ENCODE measurements at regions not wholly inside any gene's neighbourhood (a gene's known extent, or its start where the extent isn't known, plus 50 kb on each side); places are given as distances from the start of the nearest gene placed in this dataset.

- Histone ChIP-seq H3K9me3 (ENCODE audit: control insufficient read depth, low read depth, low read length) (peaks cover 9% of the 10 kb centered on the region), H4K20me1 (ENCODE audit: control insufficient read depth, insufficient read depth, insufficient read length) (no peaks in the 10 kb centered on the region), H3K79me2 (ENCODE audit: insufficient read depth, low read length) (no peaks in the 10 kb centered on the region), H3K23ac (ENCODE audit: insufficient read length, low read depth, low read length) (no peak overlapping the region), H3K56ac (ENCODE audit: insufficient read length, low read depth, low read length) (no peak overlapping the region), H3K27me3 (ENCODE audit: insufficient read depth, low read length) (no peaks in the 10 kb centered on the region), H3K4ac (ENCODE audit: low read depth, low read length) (no peak overlapping the region), H4K91ac (ENCODE audit: insufficient read length, low read depth, low read length) (no peak overlapping the region), H2BK120ac (ENCODE audit: low read depth, low read length, poor library complexity, severe bottlenecking) (no peak overlapping the region), H3T11ph (ENCODE audit: low read length) (no peak overlapping the region), H2BK12ac (ENCODE audit: insufficient read length, low read depth, low read length) (no peak overlapping the region), H3K79me1 (ENCODE audit: insufficient read depth, low read depth, low read length, poor library complexity, severe bottlenecking) (no peaks in the 10 kb centered on the region), H2AFZ (ENCODE audit: low read length) (no peak overlapping the region), H4K8ac (replicated peaks; ENCODE audit: insufficient read length, low read depth, low read length) (no peak overlapping the region), H3K18ac (ENCODE audit: insufficient read length, low read depth, low read length) (no peak overlapping the region), H2BK15ac (ENCODE audit: low read depth, low read length) (no peak overlapping the region), H3K27ac (ENCODE audit: insufficient read length, low read depth, low read length) (no peak overlapping the region), H4K5ac (ENCODE audit: insufficient read length, low read depth, low read length) (no peak overlapping the region), H3K4me2 (ENCODE audit: insufficient read depth, insufficient read length, low read length) (no peak overlapping the region), H2BK5ac (ENCODE audit: insufficient read length, low read length) (no peak overlapping the region), H2BK20ac (ENCODE audit: low read depth, low read length, poor library complexity, severe bottlenecking) (no peak overlapping the region), H2AK5ac (ENCODE audit: insufficient read length, low read length) (no peak overlapping the region), H3K14ac (ENCODE audit: insufficient read depth, low read length) (no peak overlapping the region), H3K9ac (ENCODE audit: extremely low read depth, insufficient read length, low read length) (no peak overlapping the region), H3K23me2 (ENCODE audit: insufficient read length, low read depth, low read length, poor library complexity, severe bottlenecking) (no peaks in the 10 kb centered on the region), H3K4me1 (ENCODE audit: insufficient read depth, low read length) (no peaks in the 10 kb centered on the region)
- Mint-ChIP-seq H3K36me3 (ENCODE audit: insufficient read depth in 1 of 3, low read depth in 3 of 3) (peaks cover 4 to 6% (median 6%) of the 10 kb centered on the region in 3 experiments; a peak in 3 of 7 replicates), H3K4me3 (no peak overlapping the region), H3K4me1 (no peaks in the 10 kb centered on the region), H3K27ac (no peak overlapping the region), H3K9me3 (peaks cover 10 to 30% of the 10 kb centered on the region in 2 experiments; a peak in 4 of 5 replicates), H3K27me3 (ENCODE audit: low read depth) (no peaks in the 10 kb centered on the region)
- no CpG with 5 or more reads among the region's 2 CpGs for WGBS (ENCODE audit: extremely low coverage, insufficient read length, low lambda C conversion rate)
- no peak for TF ChIP-seq CTCF (conservative IDR thresholded peaks at IDR 0.05)
- no peak for DNase-seq
Measured at GRCh38 chr6:165135889-165136288, 173.5 kb downstream of the C6orf118 start.

Data from H9 (cell line).